ENCODE measurements at regions not wholly inside any gene's neighbourhood (a gene's known extent, or its start where the extent isn't known, plus 50 kb on each side); places are given as distances from the start of the nearest gene placed in this dataset.

- DNase-seq (ENCODE audit: low read depth in 2 of 2, low spot score in 1 of 2), result no peak
Observed at GRCh38 chr2:185145316-185146121, 547.2 kb downstream of the ZNF804A start.

GRCh38 chr2:185147361-185147760, 549.0 kb downstream of the ZNF804A start:
- DNase-seq (ENCODE audit: low read depth in 2 of 2, low spot score in 1 of 2), result no peak

- no peak for DNase-seq (ENCODE audit: low read depth in 2 of 2, low spot score in 1 of 2)
Observed at GRCh38 chr2:185152186-185152585, 553.9 kb downstream of the ZNF804A start.

GRCh38 chr2:185161701-185162100, 563.4 kb downstream of the ZNF804A start:
- no peak for DNase-seq (ENCODE audit: low read depth in 2 of 2, low spot score in 1 of 2)

DNA sequence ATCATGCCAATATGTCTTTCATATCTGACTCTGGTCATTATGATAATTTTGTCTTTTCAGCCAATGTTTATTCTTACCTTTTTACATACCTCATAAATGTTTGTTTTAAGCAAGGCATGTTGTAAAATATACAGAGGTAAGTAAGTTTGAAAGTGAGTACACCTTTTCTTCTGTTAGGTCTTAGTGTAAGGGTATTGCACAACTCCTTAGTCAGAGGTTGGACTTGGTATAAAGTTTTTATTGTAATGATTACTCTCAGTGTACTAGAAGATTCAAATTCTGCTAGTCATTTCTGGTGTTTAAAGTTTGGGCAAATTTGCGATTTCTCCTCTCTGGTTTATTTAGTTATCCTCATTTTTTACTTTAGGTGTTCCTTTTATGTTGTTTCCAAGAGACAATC, 564.3 kb upstream of the FSIP2 start:
- no peak for DNase-seq (ENCODE audit: low read depth in 2 of 2, low spot score in 1 of 2)

GRCh38 chr2:185179743-185180142, 558.9 kb upstream of the FSIP2 start:
- DNase-seq (ENCODE audit: low read depth in 2 of 2, low spot score in 1 of 2), result no peak

DNA sequence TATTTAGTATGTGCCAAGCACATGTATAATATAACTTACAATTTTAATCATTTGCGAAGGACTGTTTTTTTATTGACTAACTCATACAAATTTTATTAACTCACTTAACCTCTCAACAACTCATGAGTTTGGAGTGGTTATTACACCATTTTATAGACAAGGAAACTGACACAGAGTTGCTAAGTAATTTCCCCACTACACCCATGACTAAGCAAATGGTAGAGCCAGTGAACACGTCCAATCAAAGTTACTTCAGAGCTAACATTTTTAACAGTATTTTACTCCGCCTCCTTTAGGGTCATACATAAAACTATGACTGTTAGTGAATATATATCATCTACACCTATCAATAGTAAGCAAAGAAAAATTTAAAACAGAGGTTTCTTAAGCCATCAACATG, 556.7 kb upstream of the FSIP2 start:
- DNase-seq (ENCODE audit: low read depth in 2 of 2, low spot score in 1 of 2), result no peak

GRCh38 chr2:185185044-185185443, 553.6 kb upstream of the FSIP2 start:
- no peak for DNase-seq (ENCODE audit: low read depth in 2 of 2, low spot score in 1 of 2)

GRCh38 chr2:185187421-185187820, 551.2 kb upstream of the FSIP2 start:
- no peak for DNase-seq (ENCODE audit: low read depth in 2 of 2, low spot score in 1 of 2)

- DNase-seq (ENCODE audit: low read depth in 2 of 2, low spot score in 1 of 2), result no peak
Observed at GRCh38 chr2:185188656-185189055, 549.9 kb upstream of the FSIP2 start.

GRCh38 chr2:185201063-185201462, 537.5 kb upstream of the FSIP2 start:
- no peak for DNase-seq (ENCODE audit: low read depth in 2 of 2, low spot score in 1 of 2)

GRCh38 chr2:185202381-185202780, 536.2 kb upstream of the FSIP2 start:
- DNase-seq (ENCODE audit: low read depth in 2 of 2, low spot score in 1 of 2), result no peak

DNA sequence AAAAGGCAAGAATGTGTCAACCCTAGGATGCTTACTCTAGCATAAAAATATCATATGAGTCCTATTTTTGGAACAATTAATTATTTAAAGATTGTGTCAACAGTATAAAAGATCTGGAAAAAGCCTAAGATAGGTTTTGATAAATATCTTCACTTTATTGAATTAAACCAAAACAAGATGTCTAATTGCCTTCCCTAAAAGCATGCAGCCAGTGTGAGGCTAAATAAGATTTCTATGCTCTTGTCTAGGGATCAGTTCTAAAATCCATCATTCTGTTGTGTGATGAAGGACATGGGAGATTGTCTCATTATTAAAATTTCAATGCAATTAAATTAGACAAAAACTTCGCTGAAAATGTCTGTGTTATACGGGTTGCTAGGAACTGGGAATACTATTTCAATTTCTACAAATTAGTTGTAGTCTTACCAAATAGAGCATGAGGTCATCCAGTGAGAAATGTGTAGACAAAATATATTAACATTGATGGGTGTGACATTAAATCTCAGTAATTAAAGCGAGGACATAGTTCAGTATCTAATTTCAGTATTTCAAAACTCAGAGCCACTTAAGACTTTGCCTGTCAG, 535.6 kb upstream of the FSIP2 start:
- DNase-seq (ENCODE audit: low read depth in 2 of 2, low spot score in 1 of 2), result no peak

GRCh38 chr2:185208261-185208660, 530.3 kb upstream of the FSIP2 start:
- DNase-seq (ENCODE audit: low read depth in 2 of 2, low spot score in 1 of 2), result no peak

GRCh38 chr2:185215497-185215896, 523.1 kb upstream of the FSIP2 start:
- no peak for DNase-seq (ENCODE audit: low read depth in 2 of 2, low spot score in 1 of 2)

DNA sequence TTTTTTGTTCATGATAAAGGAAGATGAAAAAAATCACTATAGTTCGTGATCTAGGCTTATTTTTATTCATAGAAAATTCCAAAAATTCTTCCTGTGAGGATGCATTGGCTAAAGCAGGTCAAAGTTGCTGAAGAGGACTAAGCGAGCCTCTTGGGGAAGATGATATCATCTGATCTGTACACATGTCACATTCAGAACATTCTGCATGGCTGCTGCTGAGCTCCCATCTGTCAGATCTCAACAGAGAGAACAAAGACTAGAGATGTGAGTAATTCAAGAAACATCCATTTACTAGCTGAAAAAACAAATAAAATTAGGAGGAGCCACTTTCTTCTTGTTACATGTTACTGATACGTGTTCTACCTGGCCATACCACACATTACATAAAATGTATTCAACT, 518.6 kb upstream of the FSIP2 start:
- no peak for DNase-seq (ENCODE audit: low read depth in 2 of 2, low spot score in 1 of 2)

DNA sequence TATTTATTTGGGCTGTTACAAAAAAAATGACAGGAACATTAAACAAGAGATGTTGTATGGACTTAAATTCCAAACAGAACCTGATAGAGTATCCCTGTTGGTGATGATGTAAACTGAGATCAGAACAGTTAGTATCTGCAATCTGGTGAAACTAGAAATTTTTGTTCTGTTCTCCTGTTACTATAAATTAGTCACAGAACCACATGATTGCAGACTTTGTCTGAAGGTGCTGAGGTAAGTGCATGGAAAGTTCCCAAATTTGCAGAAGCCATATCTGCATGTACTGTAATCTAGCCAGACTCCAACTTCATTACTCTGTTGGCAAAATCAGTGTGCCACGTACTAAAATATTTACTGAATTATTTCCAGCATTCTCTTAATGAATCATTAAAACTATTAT, 516.3 kb upstream of the FSIP2 start:
- no peak for DNase-seq (ENCODE audit: low read depth in 2 of 2, low spot score in 1 of 2)

- DNase-seq (ENCODE audit: low read depth in 2 of 2, low spot score in 1 of 2), result no peak
Observed at GRCh38 chr2:185227391-185227790, 511.2 kb upstream of the FSIP2 start.

GRCh38 chr2:185239491-185239890, 499.1 kb upstream of the FSIP2 start:
- DNase-seq (ENCODE audit: low read depth in 2 of 2, low spot score in 1 of 2), result no peak

GRCh38 chr2:185240796-185241195, 497.8 kb upstream of the FSIP2 start:
- DNase-seq (ENCODE audit: low read depth in 2 of 2, low spot score in 1 of 2), result no peak

DNA sequence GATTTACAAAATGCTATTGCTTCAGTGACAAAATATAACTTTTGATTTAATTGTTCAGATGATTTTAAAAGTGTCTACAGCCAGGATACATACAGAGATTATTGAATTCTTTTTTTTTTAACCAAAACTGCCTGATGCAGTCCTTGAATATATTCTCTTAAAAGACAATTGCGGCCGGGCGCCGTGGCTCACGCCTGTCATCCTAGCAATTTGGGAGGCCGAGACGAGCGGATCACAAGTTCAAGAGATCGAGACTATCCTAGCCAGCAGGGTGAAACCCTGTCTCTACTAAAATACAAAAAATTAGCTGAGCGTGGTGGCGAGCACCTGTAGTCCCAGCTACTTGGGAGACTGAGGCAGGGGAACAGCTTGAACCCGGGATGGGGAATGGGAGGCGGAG, 497.0 kb upstream of the FSIP2 start:
- no peak for DNase-seq (ENCODE audit: low read depth in 2 of 2, low spot score in 1 of 2)

DNA sequence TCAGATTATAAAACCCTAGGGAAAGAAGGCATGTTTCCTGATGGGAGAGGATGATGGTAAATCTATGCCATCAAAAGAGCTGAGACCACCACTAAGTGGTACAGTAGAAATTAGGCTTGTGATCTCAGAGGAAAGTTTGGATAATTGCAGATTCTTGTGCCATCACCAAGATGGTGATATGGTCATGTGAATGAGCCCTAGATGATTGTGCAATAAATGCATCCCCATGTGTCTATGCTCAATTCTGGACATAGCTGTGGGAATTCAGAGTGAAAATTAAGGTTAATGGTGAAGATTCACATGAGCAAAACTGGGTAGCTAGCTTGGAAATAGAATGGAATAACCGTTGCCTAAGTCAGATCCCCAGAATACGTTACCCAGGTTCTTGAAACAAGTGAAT, 496.1 kb upstream of the FSIP2 start:
- no peak for DNase-seq (ENCODE audit: low read depth in 2 of 2, low spot score in 1 of 2)

DNA sequence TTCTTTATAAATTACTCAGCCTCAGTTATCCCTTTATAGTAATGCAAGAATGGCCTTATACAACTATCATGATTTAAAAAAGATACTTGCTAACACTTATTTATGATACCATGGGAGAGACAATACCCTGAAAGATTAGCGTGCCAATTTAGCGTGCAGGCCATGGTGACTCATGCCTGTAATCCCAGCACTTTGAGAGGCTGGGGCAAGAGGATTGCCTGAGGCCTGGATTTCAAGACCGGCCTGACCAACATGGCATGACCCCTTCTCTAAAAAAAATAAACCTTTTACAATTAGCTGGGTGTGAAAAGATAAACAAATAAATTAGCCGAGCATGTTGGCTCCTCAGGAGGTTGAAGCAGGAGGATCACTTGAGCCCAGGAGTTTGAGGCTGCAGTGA, 493.4 kb upstream of the FSIP2 start:
- DNase-seq (ENCODE audit: low read depth in 2 of 2, low spot score in 1 of 2), result no peak

Measured in stimulated activated CD8-positive, alpha-beta memory T cell treated with anti-CD3 and anti-CD28 coated beads, Interleukin-4, amount 100 ng/mL, for 1 hour (primary cell).